ENCODE measurements at regions not wholly inside any gene's neighbourhood (a gene's known extent, or its start where the extent isn't known, plus 50 kb on each side); places are given as distances from the start of the nearest gene placed in this dataset.

DNA sequence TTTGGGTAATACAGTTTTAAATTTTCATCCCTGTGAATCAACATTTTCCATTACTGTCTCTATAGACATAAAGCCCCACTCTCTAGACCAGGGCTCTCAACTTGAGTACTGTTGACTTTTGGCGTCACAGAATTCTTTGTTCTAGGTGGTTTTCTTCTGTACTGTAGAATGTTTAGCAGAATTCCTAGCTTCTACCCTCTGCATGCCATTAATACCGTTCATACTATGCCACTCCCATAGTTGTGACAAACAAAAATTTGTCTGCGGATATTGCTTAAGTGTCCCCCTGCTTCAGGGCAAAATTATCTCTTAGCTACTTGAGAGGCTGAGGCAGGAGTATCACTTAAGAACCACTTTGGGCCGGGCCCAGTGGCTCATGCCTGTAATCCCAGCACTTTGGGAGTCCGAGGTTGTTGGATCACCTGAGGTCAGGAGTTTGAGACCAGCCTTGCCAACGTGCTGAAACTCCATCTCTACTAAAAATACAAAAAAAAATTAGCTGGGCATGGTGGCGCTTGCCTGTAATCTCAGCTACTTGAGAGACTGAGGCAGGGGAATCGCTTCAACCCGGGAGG lies 57.3 kb upstream of the NRG3 start:
- Histone ChIP-seq H3K27me3 (no peaks in the 10 kb centered on the region), H3K4me1 (no peaks in the 10 kb centered on the region), H3K36me3 (no peaks in the 10 kb centered on the region), H3K9me3 (no peaks in the 10 kb centered on the region), H3K4me3 (no peak overlapping the region), H3K27ac (no peak overlapping the region)
- no peak for DNase-seq (ENCODE audit: extremely low spot score in 2 of 2)
- TF ChIP-seq POLR2A (IDR thresholded peaks at IDR 0.05) (no peak), POLR2AphosphoS5 (IDR thresholded peaks at IDR 0.05; ENCODE audit: insufficient read depth in 1 of 2, low read depth in 1 of 2) (no peak)
- TF ChIP-seq, protein P1, sequence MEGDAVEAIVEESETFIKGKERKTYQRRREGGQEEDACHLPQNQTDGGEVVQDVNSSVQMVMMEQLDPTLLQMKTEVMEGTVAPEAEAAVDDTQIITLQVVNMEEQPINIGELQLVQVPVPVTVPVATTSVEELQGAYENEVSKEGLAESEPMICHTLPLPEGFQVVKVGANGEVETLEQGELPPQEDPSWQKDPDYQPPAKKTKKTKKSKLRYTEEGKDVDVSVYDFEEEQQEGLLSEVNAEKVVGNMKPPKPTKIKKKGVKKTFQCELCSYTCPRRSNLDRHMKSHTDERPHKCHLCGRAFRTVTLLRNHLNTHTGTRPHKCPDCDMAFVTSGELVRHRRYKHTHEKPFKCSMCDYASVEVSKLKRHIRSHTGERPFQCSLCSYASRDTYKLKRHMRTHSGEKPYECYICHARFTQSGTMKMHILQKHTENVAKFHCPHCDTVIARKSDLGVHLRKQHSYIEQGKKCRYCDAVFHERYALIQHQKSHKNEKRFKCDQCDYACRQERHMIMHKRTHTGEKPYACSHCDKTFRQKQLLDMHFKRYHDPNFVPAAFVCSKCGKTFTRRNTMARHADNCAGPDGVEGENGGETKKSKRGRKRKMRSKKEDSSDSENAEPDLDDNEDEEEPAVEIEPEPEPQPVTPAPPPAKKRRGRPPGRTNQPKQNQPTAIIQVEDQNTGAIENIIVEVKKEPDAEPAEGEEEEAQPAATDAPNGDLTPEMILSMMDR (IDR thresholded peaks at IDR 0.05): no peak
- intact Hi-C loops (cut with DNase I): no loop called here

DNA sequence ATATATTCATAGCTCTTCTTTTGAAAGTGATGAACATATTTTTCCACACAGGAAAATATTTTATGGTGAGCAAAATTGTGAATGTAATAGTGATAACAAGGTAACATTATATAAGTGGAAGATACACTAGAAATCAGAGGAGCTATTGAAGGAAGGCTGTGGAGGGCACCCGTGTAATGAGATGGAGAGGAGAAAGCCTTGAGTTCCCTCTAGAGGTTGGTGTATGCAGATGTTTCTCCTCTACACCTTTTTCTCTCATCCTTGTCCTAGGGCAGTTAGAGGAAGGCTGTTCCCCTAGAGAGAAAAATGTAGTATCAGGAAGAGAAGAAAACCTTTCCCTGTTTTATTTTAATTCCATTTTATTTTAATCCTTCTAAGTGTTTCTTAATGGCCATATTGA lies 54.6 kb upstream of the NRG3 start:
- intact Hi-C loops (cut with DNase I): no loop called here
- H3K9me3 ChIP-seq: no peaks in the 10 kb centered on the region
- TF ChIP-seq POLR2A (IDR thresholded peaks at IDR 0.05) (no peak), POLR2AphosphoS5 (IDR thresholded peaks at IDR 0.05; ENCODE audit: insufficient read depth in 1 of 2, low read depth in 1 of 2) (no peak)
- TF ChIP-seq, protein P1 (IDR thresholded peaks at IDR 0.05): no peak
- no peak overlapping the region for H3K27ac ChIP-seq
- H3K36me3 ChIP-seq: no peaks in the 10 kb centered on the region
- no peak overlapping the region for H3K4me3 ChIP-seq
- no peaks in the 10 kb centered on the region for H3K4me1 ChIP-seq
- H3K27me3 ChIP-seq: no peaks in the 10 kb centered on the region
- no peak for DNase-seq (ENCODE audit: extremely low spot score in 2 of 2)
